C1 segment of cervical spinal cord (tissue), 14 donors: ENCODE measurements at regions not wholly inside any gene's neighbourhood (a gene's known extent, or its start where the extent isn't known, plus 50 kb on each side); places are given as distances from the start of the nearest gene placed in this dataset.

Experiments
- DNase-seq, 14 donors: peaks; one replicate each; lab custom pipeline; 2025; lab: John Stamatoyannopoulos, UW

DNA sequence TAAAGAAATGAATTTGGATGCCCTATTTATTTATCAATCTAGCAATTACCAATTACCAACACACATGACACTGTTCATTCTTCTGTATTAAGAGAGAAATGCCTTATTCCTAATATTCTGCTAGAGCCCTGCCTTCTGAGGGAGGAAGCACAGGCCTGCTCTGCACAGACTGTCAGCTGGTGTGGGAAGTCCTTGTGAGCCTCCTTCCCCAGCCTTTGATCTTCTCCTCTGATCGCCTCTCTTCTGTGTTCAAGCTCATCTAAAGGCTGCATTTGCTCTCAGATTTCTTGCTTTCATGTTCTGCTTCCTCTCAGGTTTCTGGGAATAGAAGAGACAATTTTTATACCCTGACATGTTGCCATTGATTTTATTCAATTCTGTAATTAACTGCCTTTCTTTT, 290.6 kb upstream of the UMPS start:
- DNase-seq: no peak

DNA sequence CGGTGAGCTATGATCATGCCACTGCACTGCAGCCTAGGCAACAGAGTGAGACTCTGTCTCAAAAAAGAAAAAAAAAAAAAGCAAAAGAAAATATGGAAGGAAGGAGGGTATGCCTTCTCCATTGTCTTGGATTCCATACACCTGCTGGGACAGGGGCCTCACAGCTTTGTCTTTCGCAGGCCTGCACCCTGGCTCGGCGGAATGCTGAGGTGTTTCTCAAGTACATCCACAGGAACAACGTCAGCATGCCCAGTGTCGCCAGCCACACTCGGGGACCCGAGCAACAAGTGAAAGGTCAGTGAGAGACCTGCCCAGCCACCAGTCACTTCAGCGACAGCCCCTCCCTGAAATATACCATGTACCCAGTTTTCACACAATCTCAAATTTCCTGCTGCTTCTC, 288.5 kb upstream of the UMPS start:
- DNase-seq: no peak

DNA sequence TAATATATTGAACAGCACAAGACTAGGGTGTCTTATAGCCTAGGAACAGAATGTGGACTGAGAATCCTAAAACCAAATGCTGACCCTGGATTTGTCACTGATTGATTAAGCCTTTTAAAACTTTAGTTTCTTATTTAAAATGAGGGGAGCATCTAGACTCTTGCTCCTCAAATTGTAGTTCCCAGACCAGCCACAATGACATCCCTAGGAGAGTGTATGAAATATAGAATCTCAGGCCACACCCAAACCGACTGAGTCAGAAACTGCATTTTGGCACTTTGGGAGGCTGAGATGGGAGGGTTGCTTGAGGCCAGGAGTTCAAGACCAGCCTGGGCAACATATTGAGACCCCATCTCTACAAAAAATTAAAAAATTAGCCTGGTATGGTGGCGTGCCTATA, 287.8 kb upstream of the UMPS start:
- DNase-seq: no peak

DNA sequence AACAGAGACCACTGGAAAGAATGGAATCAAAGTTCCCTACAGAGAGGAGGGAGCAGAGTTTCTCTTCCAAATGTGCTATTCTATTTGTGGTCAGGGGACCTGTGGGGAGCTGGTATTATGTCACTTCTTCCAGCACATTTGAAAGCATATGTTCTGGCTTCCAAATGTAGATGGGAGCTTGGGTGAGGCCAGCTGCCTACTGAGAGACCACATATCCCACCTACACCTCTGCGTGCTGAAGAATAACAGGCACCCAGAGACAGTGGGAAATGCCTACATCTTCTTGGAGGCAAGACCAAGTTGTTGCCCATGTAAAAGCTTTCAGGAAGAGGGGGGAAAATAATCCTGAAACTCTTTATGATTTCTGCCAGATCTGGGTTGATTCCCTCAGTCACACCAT, 286.8 kb upstream of the UMPS start:
- DNase-seq: no peak

DNA sequence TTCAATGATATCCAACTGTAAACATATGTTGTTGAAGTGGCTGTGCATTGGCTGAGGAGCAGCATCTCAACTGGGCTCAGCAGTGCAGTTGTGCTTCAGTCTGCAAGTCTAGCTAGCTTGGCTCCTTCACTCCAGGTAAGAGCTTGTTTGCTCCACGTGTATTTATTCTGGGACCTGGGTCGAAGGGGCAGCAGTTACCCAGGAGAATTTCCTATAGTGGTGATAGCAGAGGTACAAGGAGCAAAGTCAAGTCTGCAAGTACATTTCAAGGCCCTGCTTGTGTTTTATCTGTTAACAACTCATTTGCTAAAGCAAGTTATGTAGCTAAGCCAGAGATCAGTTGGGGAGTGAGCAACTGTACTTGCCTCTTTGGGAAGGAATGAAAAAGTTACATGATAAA, 286.2 kb upstream of the UMPS start:
- no peak for DNase-seq

- DNase-seq: no peak
These were observed 285.4 kb upstream of the UMPS start for GRCh38 chr3:124444896-124445295.

DNA sequence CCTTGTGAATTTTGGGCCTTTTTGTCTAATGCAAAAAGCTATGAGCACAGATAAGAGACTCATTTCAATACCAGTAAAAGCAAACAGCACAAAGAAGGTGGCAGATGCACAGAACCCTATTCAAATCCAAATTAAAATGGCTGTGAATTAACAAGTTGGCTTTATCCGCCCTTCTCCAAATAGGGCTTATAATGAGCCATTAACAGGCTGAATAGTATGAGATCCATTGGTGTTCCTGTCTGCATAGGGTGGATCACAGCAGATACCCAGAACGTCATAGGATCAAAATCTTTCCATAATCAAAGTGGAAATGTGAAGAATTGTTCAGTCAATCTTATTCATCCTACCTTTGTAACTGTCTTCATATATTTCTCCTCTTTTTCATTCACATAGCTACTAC, 282.4 kb upstream of the UMPS start:
- DNase-seq: no peak

DNA sequence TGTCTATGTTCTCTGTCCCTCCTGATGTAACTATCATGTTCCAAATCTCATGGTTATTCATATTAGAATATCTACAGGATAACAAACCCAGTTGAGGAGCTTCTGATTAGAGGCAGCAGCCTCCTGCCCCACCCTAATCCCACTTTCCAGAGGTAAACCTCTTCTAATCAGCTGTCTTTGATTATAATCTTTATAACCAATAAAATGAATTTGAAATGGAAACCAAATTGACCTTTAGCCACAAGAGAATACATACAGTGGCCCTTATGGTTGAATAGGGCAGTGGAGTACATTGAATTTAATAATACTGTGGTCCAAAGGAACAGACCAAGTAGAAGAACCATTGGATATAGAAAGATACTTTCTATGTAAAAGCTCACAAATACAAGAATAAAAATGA, 281.3 kb upstream of the UMPS start:
- no peak for DNase-seq

DNA sequence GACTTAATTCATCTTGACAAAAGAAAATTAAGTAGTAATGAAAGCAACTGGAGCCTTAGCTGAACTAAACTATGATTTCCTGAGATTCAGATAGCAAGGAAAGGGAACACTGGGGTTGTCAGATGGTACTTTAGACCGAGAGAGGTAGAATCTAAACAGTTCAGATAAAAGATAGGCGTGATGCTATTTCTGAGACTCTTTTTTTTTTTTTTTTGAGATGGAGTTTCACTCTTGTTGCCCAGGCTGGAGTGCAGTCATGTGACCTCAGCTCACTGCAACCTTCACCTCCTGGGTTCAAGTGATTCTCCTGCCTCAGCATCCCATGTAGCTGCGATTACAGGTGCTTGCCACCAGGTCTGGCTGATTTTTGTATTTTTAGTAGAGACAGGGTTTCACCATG, 279.9 kb upstream of the UMPS start:
- no peak for DNase-seq

GRCh38 chr3:124451630-124452317, 278.5 kb upstream of the UMPS start:
- DNase-seq: no peak

- DNase-seq: no peak
These were observed 277.1 kb upstream of the UMPS start for GRCh38 chr3:124453189-124453588.

GRCh38 chr3:124455891-124456290, 274.4 kb upstream of the UMPS start:
- no peak for DNase-seq

GRCh38 chr3:124456506-124456905, 273.7 kb upstream of the UMPS start:
- no peak for DNase-seq

- no peak for DNase-seq
These were observed 270.6 kb upstream of the UMPS start for GRCh38 chr3:124459678-124460077.

DNA sequence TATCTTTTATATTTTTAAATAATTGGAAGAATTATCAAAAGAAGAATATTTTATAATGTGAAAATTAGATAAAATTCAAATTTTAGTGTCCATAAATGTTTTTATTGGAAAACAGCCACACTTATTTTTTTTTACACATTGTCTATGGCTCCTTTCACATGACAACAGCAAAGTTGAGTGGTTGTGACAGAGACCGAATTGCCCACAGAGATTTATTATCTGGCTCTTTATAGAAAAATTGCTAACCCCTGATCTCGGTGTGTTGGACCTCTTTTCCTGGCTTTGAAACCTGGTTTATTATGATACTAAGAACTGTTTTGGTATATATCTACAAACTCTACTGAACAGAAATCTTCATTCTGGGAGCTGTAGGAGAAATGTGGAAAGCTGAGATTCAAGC, 269.1 kb upstream of the UMPS start:
- DNase-seq: no peak

DNA sequence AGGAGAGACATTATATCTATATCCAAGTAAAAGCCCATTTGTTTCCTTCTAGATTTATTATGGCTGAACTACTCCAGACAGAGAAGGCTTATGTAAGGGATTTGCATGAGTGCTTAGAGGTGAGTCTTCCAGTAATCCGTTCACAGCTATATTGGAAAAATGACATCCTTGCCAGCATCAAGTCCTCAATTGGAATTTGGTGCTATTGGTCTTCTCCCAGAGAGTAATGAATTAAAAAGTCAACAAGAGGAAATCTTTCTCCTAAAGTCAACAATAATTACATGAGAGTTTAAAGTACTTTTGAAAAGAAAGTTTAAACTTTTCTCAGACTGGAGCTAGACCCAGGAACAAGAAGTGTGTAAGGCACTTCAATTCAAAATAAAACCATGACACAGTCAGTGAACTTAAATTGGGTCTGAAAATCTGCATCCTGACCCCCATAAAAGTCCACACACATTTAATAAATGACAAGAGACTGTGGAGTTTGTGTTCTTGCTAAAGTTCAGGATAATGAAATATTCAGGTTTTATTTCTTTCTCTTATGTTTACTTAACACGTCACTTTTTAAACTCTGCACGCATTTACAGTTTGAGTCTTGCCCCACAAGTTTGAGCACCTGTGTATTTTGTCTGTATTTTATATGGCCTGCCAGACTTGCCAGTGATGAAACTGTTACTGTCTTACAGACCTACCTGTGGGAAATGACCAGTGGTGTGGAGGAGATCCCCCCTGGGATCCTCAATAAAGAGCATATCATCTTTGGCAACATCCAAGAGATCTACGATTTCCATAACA, 268.2 kb upstream of the UMPS start:
- DNase-seq: no peak

- DNase-seq: no peak
These were observed 267.0 kb upstream of the UMPS start for GRCh38 chr3:124463234-124463633.

DNA sequence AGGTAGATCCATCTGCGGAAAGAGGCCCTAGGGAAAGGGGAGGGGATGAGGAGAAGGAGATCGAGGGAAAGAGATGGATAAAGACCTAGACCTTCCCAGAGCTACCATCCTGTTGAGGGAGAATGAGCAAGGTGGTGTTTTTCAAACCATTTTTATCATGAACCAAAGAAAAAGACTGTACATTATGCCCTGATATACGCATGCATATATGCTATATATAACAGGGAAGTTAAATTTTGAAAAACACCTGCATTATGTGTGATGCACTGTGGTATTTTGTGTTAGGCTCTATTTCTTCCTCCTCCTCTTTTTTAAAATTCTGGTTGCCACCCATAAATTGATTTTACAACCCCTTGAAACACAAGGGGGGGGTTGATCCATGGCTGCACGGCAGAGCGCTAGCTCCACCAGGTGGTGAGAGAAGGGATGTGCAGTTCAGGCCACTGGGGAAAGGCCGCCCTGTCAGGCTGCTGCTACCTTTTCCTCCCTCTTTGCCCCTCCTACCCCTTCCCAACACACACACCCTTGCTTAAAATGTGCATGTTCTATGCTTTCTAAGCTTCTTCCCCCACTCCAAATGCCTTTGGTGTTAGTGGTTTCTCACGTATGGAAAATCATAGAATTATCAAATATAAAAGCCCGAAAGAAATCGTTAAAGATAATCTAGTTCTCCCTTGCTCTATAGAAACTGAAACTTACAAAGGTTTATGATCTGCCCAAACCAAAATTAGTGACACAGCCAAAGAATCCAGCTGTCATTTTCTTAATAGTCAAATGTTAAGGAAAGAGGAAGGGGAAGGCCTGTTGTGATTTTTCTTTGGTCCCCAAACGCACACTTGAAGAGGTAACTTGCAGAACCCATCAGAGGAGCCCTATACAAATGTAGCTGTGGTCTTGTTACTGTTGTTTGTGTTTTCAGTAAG, 262.0 kb upstream of the UMPS start:
- peak in 7 of 14 donors; percentile 3 to 37 (median 12) for DNase-seq

DNA sequence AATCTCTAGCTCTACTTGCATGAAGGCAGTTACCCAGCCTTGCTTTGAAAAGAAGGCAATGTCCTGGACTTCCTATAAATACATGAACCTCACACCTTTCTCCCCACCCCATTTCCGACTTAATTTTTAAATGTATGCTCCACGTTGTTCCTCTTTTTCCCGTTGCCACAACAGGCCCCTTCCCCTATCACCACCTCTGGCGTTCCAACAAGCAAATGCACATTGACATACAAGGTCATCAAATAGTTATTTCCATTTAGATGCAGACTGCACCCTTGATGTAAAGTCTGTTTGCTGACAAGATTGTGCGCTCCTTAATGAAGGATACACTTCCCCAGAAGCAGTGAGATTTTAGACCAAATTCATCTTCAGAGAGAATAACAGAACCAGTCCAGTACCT, 260.7 kb upstream of the UMPS start:
- DNase-seq: no peak

DNA sequence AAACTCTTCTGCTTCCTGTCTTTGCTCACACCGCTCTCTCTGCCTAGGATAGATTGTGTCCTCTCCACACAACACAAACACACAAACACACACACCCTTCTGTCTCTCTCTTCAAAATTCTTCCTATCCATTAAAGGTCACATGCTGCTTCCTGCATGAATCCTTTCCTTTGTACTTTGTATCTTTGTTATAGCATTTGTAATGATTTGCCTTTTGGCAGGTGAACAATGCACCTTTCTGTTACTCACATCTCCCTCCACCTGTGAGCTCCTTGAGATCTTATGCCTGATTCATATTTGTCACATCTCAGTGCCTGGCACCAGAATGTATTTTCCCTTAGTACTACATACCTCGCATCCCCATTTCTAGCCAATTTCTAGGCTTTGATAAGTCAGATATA, 251.4 kb upstream of the UMPS start:
- DNase-seq: no peak

DNA sequence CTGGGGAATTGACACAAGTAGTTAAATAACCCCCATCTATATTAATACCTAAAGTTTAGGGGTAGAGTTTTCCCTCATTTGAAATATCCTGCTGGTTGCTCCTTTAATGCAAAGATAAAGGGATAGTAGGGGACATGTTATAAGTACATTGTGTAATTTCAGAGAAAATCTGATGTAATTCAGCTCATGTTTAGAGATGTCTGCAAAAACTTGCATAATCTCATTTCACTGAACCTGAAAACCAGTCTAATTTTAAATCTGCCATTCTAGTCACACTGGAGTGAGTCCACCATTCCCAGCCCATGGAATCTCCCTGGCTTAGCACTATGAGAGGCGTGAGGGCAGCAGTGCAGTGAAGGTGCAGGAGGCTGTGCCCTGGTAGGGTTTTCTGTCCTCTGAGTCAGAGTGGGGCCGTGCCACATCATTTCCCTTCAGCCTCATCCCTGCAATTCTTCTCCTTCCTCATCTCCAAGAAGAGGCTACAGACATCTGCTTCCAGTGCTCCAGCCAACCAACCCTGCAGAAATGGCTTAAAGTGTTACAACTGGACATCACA, 246.3 kb upstream of the UMPS start:
- no peak for DNase-seq

- no peak for DNase-seq
These were observed 243.9 kb upstream of the UMPS start for GRCh38 chr3:124486324-124486723.
